ENCODE measurements at regions not wholly inside any gene's neighbourhood (a gene's known extent, or its start where the extent isn't known, plus 50 kb on each side); places are given as distances from the start of the nearest gene placed in this dataset.

DNA sequence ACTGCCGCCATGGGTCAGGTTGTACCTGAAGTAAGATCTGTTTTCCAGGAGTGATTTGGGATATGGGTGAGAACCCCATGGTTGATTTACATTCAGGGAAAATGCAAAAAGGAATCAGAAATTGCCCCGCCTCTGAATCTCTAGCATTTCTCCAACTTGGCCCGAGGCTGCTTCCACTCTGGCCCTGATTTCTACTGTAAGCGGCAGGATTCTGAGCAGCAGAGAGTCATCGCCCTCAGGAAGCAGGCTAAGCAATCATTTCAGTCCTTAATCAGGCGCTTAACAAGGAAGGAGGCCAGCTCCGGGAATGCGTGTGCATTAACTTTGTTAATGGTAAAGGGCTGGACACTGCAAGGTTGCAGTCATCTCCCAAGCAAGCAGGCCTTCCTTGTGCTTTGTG is 88.5 kb upstream of the DHX15 start:
- TF ChIP-seq POLR2A (IDR thresholded peaks at IDR 0.05) (no peak), EP300 (IDR thresholded peaks at IDR 0.05) (no peak)
- TF ChIP-seq, protein P1, sequence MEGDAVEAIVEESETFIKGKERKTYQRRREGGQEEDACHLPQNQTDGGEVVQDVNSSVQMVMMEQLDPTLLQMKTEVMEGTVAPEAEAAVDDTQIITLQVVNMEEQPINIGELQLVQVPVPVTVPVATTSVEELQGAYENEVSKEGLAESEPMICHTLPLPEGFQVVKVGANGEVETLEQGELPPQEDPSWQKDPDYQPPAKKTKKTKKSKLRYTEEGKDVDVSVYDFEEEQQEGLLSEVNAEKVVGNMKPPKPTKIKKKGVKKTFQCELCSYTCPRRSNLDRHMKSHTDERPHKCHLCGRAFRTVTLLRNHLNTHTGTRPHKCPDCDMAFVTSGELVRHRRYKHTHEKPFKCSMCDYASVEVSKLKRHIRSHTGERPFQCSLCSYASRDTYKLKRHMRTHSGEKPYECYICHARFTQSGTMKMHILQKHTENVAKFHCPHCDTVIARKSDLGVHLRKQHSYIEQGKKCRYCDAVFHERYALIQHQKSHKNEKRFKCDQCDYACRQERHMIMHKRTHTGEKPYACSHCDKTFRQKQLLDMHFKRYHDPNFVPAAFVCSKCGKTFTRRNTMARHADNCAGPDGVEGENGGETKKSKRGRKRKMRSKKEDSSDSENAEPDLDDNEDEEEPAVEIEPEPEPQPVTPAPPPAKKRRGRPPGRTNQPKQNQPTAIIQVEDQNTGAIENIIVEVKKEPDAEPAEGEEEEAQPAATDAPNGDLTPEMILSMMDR (IDR thresholded peaks at IDR 0.05) = no peak
